ENCODE measurements at regions not wholly inside any gene's neighbourhood (a gene's known extent, or its start where the extent isn't known, plus 50 kb on each side); places are given as distances from the start of the nearest gene placed in this dataset.

GRCh38 chr1:82472489-82473131, 671.9 kb downstream of the ADGRL2 start:
- H3K9me3 ChIP-seq = no peaks in the 10 kb centered on the region
- no peaks in the 10 kb centered on the region for H3K4me1 ChIP-seq
- TF ChIP-seq POLR2A (IDR thresholded peaks at IDR 0.05) (no peak), EP300 (IDR thresholded peaks at IDR 0.05) (no peak), CTCF (IDR thresholded peaks at IDR 0.05) (no peak), POLR2AphosphoS5 (IDR thresholded peaks at IDR 0.05) (no peak)
- no peaks in the 10 kb centered on the region for H3K27me3 ChIP-seq
- H3K36me3 ChIP-seq = no peaks in the 10 kb centered on the region
- 92 to 95% methylated on average over 2 of the region's 2 CpGs for WGBS, 2 donors
- no peak for DNase-seq
- no peak overlapping the region for H3K27ac ChIP-seq
- no peak overlapping the region for H3K4me3 ChIP-seq
- no peak for ATAC-seq (ENCODE audit: low FRiP score in 2 of 2)

- H3K4me1 ChIP-seq = peaks cover 0 to 4% (median 1%) of the 10 kb centered on the region in 4 donors
- DNase-seq (no peak), ATAC-seq (ENCODE audit: low FRiP score in 2 of 2) (no peak)
- no peak overlapping the region for H3K27ac ChIP-seq
- H3K36me3 ChIP-seq = no peaks in the 10 kb centered on the region
- 70 to 77% methylated on average over 1 of the region's 1 CpG for WGBS, 2 donors
- no peaks in the 10 kb centered on the region for H3K9me3 ChIP-seq
- no peak for TF ChIP-seq POLR2AphosphoS5 (IDR thresholded peaks at IDR 0.05)
- TF ChIP-seq EP300 (IDR thresholded peaks at IDR 0.05) = no peak
- TF ChIP-seq CTCF (IDR thresholded peaks at IDR 0.05) = no peak
- no peak for TF ChIP-seq POLR2A (IDR thresholded peaks at IDR 0.05)
- H3K27me3 ChIP-seq = no peaks in the 10 kb centered on the region
- no peak overlapping the region for H3K4me3 ChIP-seq
Observed at GRCh38 chr1:82466891-82467290, 666.2 kb downstream of the ADGRL2 start.

DNA sequence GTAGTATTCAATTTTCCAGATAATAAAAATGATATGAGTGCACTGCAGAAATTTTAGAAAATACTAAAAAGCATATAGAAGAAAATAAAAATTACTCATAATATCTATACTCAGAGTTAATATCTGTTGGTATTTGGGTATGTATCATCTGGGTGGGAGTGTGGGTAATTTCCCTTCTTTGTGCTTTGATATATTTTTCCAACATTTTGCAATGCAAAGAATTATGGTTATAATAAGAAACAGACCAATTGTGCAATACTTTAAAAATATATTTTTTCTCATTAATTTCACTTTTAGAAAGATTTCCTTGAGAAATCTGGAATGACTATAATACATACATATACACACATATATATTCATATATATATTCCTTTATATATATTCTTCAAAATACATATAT, 665.7 kb downstream of the ADGRL2 start:
- Histone ChIP-seq H3K4me1 (peaks cover 0 to 4% (median 1%) of the 10 kb centered on the region in 4 donors), H3K27ac (no peak overlapping the region), H3K36me3 (no peaks in the 10 kb centered on the region), H3K4me3 (no peak overlapping the region), H3K27me3 (no peaks in the 10 kb centered on the region), H3K9me3 (no peaks in the 10 kb centered on the region)
- no peak for ATAC-seq (ENCODE audit: low FRiP score in 2 of 2)
- DNase-seq = no peak
- TF ChIP-seq CTCF (IDR thresholded peaks at IDR 0.05) (no peak), POLR2AphosphoS5 (IDR thresholded peaks at IDR 0.05) (no peak), POLR2A (IDR thresholded peaks at IDR 0.05) (no peak), EP300 (IDR thresholded peaks at IDR 0.05) (no peak)

GRCh38 chr1:82465024-82465423, 664.3 kb downstream of the ADGRL2 start:
- no peak for TF ChIP-seq EP300 (IDR thresholded peaks at IDR 0.05)
- TF ChIP-seq POLR2AphosphoS5 (IDR thresholded peaks at IDR 0.05) = no peak
- no peak for TF ChIP-seq POLR2A (IDR thresholded peaks at IDR 0.05)
- TF ChIP-seq CTCF (IDR thresholded peaks at IDR 0.05) = no peak
- H3K4me3 ChIP-seq = no peak overlapping the region
- peaks cover 0 to 4% (median 1%) of the 10 kb centered on the region in 4 donors for H3K4me1 ChIP-seq
- ATAC-seq (ENCODE audit: low FRiP score in 2 of 2) = no peak
- H3K27me3 ChIP-seq = no peaks in the 10 kb centered on the region
- no peaks in the 10 kb centered on the region for H3K36me3 ChIP-seq
- no peak for DNase-seq
- 52 to 54% methylated on average over 3 of the region's 3 CpGs for WGBS, 2 donors
- no peaks in the 10 kb centered on the region for H3K9me3 ChIP-seq
- H3K27ac ChIP-seq = peak overlapping the region in 1 of 4 donors; percentile 27

DNA sequence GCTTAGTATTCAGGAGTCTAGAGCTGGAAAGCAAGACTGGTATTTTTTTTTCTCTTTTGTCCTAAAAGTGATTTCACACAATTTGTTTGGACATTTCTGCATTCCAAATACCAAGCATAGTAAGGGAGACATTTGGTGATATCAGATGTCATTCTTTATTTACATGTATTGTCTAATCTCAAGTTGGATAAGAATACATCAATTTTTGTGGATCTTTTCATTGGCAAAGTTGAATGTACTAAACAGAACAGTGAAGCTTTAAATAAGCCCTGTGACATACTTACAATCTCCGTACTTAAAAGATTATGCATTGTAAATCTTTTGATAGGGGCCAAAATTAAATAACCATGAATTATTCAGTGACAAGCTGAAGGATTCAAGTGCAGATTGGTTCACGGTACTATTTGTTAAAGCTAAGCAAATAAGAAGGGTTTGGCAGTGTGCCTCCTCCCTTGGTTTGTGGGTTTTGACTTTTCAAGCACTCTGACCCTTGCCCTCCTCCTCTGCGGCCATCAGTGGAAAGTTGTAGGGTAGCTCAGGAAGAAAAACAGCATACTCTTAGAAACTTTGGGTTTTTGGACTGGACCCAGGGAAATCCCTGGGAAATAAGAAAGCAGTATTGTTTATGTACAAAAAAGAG, 663.7 kb downstream of the ADGRL2 start:
- no peaks in the 10 kb centered on the region for H3K9me3 ChIP-seq
- no peaks in the 10 kb centered on the region for H3K36me3 ChIP-seq
- DNase-seq (peak in 1 of 2 donors; percentile 48), ATAC-seq (ENCODE audit: low FRiP score in 2 of 2) (peak; percentile 40 to 63)
- H3K27ac ChIP-seq = peak overlapping the region in 1 of 4 donors; percentile 27
- WGBS, 2 donors = 35 to 44% methylated on average over 3 of the region's 3 CpGs
- TF ChIP-seq CTCF (IDR thresholded peaks at IDR 0.05) (no peak), POLR2A (IDR thresholded peaks at IDR 0.05) (no peak), POLR2AphosphoS5 (IDR thresholded peaks at IDR 0.05) (no peak), EP300 (IDR thresholded peaks at IDR 0.05) (no peak)
- H3K4me3 ChIP-seq = no peak overlapping the region
- H3K4me1 ChIP-seq = peaks cover 0 to 4% (median 1%) of the 10 kb centered on the region in 4 donors
- H3K27me3 ChIP-seq = no peaks in the 10 kb centered on the region

Data from upper lobe of left lung (tissue), 6 donors.